Uterus (tissue), 3 donors: ENCODE measurements at regions not wholly inside any gene's neighbourhood (a gene's known extent, or its start where the extent isn't known, plus 50 kb on each side); places are given as distances from the start of the nearest gene placed in this dataset.
"Not testable (repeated sequence)": the region's sequence is repeated elsewhere in the genome, so short reads cannot be mapped to it uniquely, and the experiment has no call there.

Source experiments
- DNase-seq, 2 donors: peaks; one replicate each; pipeline ENCODE4 v3.0.0-alpha.2; 2019 to 2020
- H3K27ac ChIP-seq, 2 donors: fragments of 200-600 bp; sonication (generic); 1 replicate in 1 of 2; 2 replicates in 1 of 2; pipeline ENCODE4 v1.5.1; 2016 to 2018
- H3K27me3 ChIP-seq, 2 donors: fragments of 200-600 bp; sonication (generic); one replicate each; pipeline ENCODE4 v1.5.1; 2018 to 2019; ENCODE audit warnings: control low read depth in 1 of 2
- H3K36me3 ChIP-seq, 2 donors: fragments of 200-600 bp; sonication (generic); one replicate each; pipeline ENCODE4 v1.5.1; 2019; ENCODE audit warnings: control low read depth in 1 of 2
- H3K4me1 ChIP-seq, 2 donors: fragments of 200-600 bp; sonication (generic); one replicate each; pipeline ENCODE4 v1.5.1; 2018 to 2019; ENCODE audit warnings: control low read depth in 1 of 2
- H3K4me3 ChIP-seq, 2 donors: fragments of 200-600 bp; sonication (generic); 1 replicate in 1 of 2; 2 replicates in 1 of 2; pipeline ENCODE4 v1.5.1; 2018 to 2019; ENCODE audit warnings: mild to moderate bottlenecking in 1 of 2
- H3K9me3 ChIP-seq, 2 donors: fragments of 200-600 bp; sonication (generic); one replicate each; pipeline ENCODE4 v1.5.1; 2019; ENCODE audit warnings: control low read depth in 1 of 2
- CTCF ChIP-seq, 4 experiments: fragments of 200-600 bp in 2 of 4; fragments of 450-650 bp in 2 of 4; sonication (generic) in 2 of 4; IDR thresholded peaks; one replicate each; pipeline ENCODE4 v1.5.1; 2016 to 2019; ENCODE audit warnings: antibody characterized with exemption in 4 of 4, mild to moderate bottlenecking in 2 of 4, moderate library complexity in 1 of 4
- POLR2A ChIP-seq, 2 donors: fragments of 450-650 bp; IDR thresholded peaks; one replicate each; pipeline ENCODE4 v1.6.1; 2016; ENCODE audit warnings: antibody characterized with exemption in 2 of 2, mild to moderate bottlenecking in 1 of 2, moderate library complexity in 1 of 2
- intact Hi-C: fragments of 100-400 bp; cut with DNase I; formaldehyde crosslinking; loops from one replicate; pipeline ENCODE4 v1.15.1; 2023; ENCODE audit warnings: low total_unique reads
- donor health status: DM: yes; HTN: yes; CAD: no.

GRCh38 chr16:31780342-31780741 lies 93.3 kb upstream of the ZNF267 start:
- Histone ChIP-seq H3K27me3 (no peaks in the 10 kb centered on the region), H3K4me1 (no peaks in the 10 kb centered on the region), H3K36me3 (no peaks in the 10 kb centered on the region), H3K27ac (no peak overlapping the region), H3K4me3 (no peak overlapping the region), H3K9me3 (peaks cover 3 to 13% of the 10 kb centered on the region in 2 donors)
- intact Hi-C loops = no loop called here
- no peak for TF ChIP-seq CTCF (IDR thresholded peaks at IDR 0.05)
- TF ChIP-seq POLR2A (IDR thresholded peaks at IDR 0.05) = no peak
- no peak for DNase-seq

- H3K9me3 ChIP-seq = peaks cover 3 to 7% of the 10 kb centered on the region in 2 donors
- TF ChIP-seq CTCF (IDR thresholded peaks at IDR 0.05) (no peak), POLR2A (IDR thresholded peaks at IDR 0.05) (no peak)
- DNase-seq = no peak
- intact Hi-C loops = no loop called here
- no peaks in the 10 kb centered on the region for H3K36me3 ChIP-seq
- H3K27me3 ChIP-seq = no peaks in the 10 kb centered on the region
- no peaks in the 10 kb centered on the region for H3K4me1 ChIP-seq
- H3K4me3 ChIP-seq = no peak overlapping the region
- H3K27ac ChIP-seq = no peak overlapping the region
These were observed 88.5 kb upstream of the ZNF267 start for GRCh38 chr16:31785126-31785525.

GRCh38 chr16:31807086-31807485 lies 66.5 kb upstream of the ZNF267 start:
- H3K36me3 ChIP-seq = no peaks in the 10 kb centered on the region
- no peaks in the 10 kb centered on the region for H3K4me1 ChIP-seq
- no peak overlapping the region for H3K27ac ChIP-seq
- TF ChIP-seq POLR2A (IDR thresholded peaks at IDR 0.05) (no peak), CTCF (IDR thresholded peaks at IDR 0.05) (no peak)
- intact Hi-C loops = no loop called here
- DNase-seq = no peak
- H3K4me3 ChIP-seq = no peak overlapping the region
- no peaks in the 10 kb centered on the region for H3K9me3 ChIP-seq
- no peaks in the 10 kb centered on the region for H3K27me3 ChIP-seq

- DNase-seq = no peak
- TF ChIP-seq CTCF (IDR thresholded peaks at IDR 0.05) (no peak), POLR2A (IDR thresholded peaks at IDR 0.05) (no peak)
These were observed 62.7 kb upstream of the ZNF267 start for GRCh38 chr16:31810863-31811262.

GRCh38 chr16:31816141-31816540 lies 57.5 kb upstream of the ZNF267 start:
- H3K27ac ChIP-seq, H3K9me3 ChIP-seq, H3K27me3 ChIP-seq, H3K4me1 ChIP-seq, intact Hi-C loops, DNase-seq, H3K36me3 ChIP-seq, H3K4me3 ChIP-seq: not testable (repeated sequence)

More at GRCh38 chr16:31810863-31811262, 62.7 kb upstream of the ZNF267 start:
- no peak overlapping the region for H3K27ac ChIP-seq
- no peaks in the 10 kb centered on the region for H3K4me1 ChIP-seq
- H3K27me3 ChIP-seq = no peaks in the 10 kb centered on the region
- intact Hi-C loops = no loop called here
- H3K36me3 ChIP-seq = no peaks in the 10 kb centered on the region
- H3K9me3 ChIP-seq = no peaks in the 10 kb centered on the region
- no peak overlapping the region for H3K4me3 ChIP-seq

GRCh38 chr16:31819386-31819785 lies 54.2 kb upstream of the ZNF267 start:
- H3K27ac ChIP-seq = no peak overlapping the region
- no peaks in the 10 kb centered on the region for H3K27me3 ChIP-seq
- H3K36me3 ChIP-seq = no peaks in the 10 kb centered on the region
- no peak overlapping the region for H3K4me3 ChIP-seq
- H3K9me3 ChIP-seq = peaks cover 0 to 3% of the 10 kb centered on the region in 2 donors
- no peak for TF ChIP-seq CTCF (IDR thresholded peaks at IDR 0.05)
- no peak for DNase-seq
- H3K4me1 ChIP-seq = no peaks in the 10 kb centered on the region
- intact Hi-C loops = no loop called here
